HEK293 (cell line): ENCODE measurements at regions not wholly inside any gene's neighbourhood (a gene's known extent, or its start where the extent isn't known, plus 50 kb on each side); places are given as distances from the start of the nearest gene placed in this dataset.

Experiments used
- CTCF ChIA-PET: fragments of 350-600 bp; formaldehyde crosslinking; extraction: SDS; loops from one replicate; lab custom pipeline; 2021; ENCODE audit warnings: antibody characterized with exemption; lab: Yijun Ruan, JAX
- POLR2A ChIA-PET: fragments of 300-600 bp; formaldehyde crosslinking; extraction: SDS; loops from one replicate; lab custom pipeline; 2020; ENCODE audit warnings: antibody characterized with exemption, inconsistent platforms; lab: Yijun Ruan, JAX
- H3K27ac ChIP-seq: fragments of 200-500 bp; sonication (Bioruptor generic); 2 replicates; pipeline ENCODE4 v1.5.1; 2014; ENCODE audit warnings: low read depth, low read length, control low read depth, inconsistent platforms; ENCODE audit errors: extremely low read depth
- H3K36me3 ChIP-seq, 2 experiments: fragments of 200-500 bp in 1 of 2; sonication (Bioruptor generic) in 1 of 2; 1 replicate in 1 of 2; 2 replicates in 1 of 2; pipeline ENCODE4 v1.5.1; 2014 to 2017; ENCODE audit warnings: inconsistent platforms in 2 of 2, low read length in 2 of 2; ENCODE audit not compliant: control insufficient read depth in 2 of 2, insufficient read depth in 1 of 2
- H3K4me1 ChIP-seq: fragments of 200-500 bp; sonication (Bioruptor generic); 2 replicates; pipeline ENCODE4 v1.5.1; 2014; ENCODE audit warnings: mild to moderate bottlenecking, low read length, inconsistent platforms; ENCODE audit not compliant: control insufficient read depth, insufficient read depth
- H3K4me3 ChIP-seq: 2 replicates; pipeline ENCODE4 v1.5.1; 2011; ENCODE audit warnings: low read depth, mild to moderate bottlenecking, control low read depth, low read length, moderate library complexity
- H3K9me3 ChIP-seq: fragments of 200-500 bp; sonication (Bioruptor generic); 2 replicates; pipeline ENCODE4 v1.5.1; 2014; ENCODE audit warnings: low read depth, low read length, inconsistent platforms; ENCODE audit not compliant: control insufficient read depth, insufficient read depth
- GLI2 ChIP-seq: fragments of 450-650 bp; formaldehyde crosslinking; IDR thresholded peaks from 2 replicates; pipeline ENCODE4; 2017; ENCODE audit warnings: missing biosample characterization, missing genetic modification characterization, low read depth, borderline replicate concordance
- SP7 ChIP-seq: fragments of 450-650 bp; formaldehyde crosslinking; IDR thresholded peaks from 2 replicates; pipeline ENCODE4 v1.5.1; 2016; ENCODE audit warnings: missing biosample characterization, missing genetic modification characterization
- TSHZ1 ChIP-seq: fragments of 450-650 bp; formaldehyde crosslinking; IDR thresholded peaks from 2 replicates; pipeline ENCODE4 v1.5.1; 2016; ENCODE audit warnings: missing biosample characterization, missing genetic modification characterization, borderline replicate concordance
- ZBTB1 ChIP-seq: fragments of 450-650 bp; formaldehyde crosslinking; IDR thresholded peaks from 2 replicates; pipeline ENCODE4 v1.5.1; 2016; ENCODE audit warnings: missing biosample characterization, missing genetic modification characterization
- ZBTB10 ChIP-seq: fragments of 450-650 bp; formaldehyde crosslinking; IDR thresholded peaks from 2 replicates; pipeline ENCODE4 v1.5.1; 2016; ENCODE audit warnings: missing biosample characterization, missing genetic modification characterization
- ZBTB6 ChIP-seq: fragments of 450-650 bp; formaldehyde crosslinking; IDR thresholded peaks from 2 replicates; pipeline ENCODE4 v1.5.1; 2017; ENCODE audit warnings: missing biosample characterization, missing genetic modification characterization
- ZNF16 ChIP-seq: fragments of 450-650 bp; formaldehyde crosslinking; IDR thresholded peaks from 2 replicates; pipeline ENCODE4 v1.5.1; 2016; ENCODE audit warnings: low read depth, missing biosample characterization, missing genetic modification characterization
- ZNF169 ChIP-seq: fragments of 450-650 bp; formaldehyde crosslinking; IDR thresholded peaks from 2 replicates; pipeline ENCODE4 v1.5.1; 2016; ENCODE audit warnings: missing biosample characterization, missing genetic modification characterization
- ZNF223 ChIP-seq: fragments of 450-650 bp; formaldehyde crosslinking; IDR thresholded peaks from 2 replicates; pipeline ENCODE4 v1.5.1; 2016; ENCODE audit warnings: missing biosample characterization, missing genetic modification characterization
- ZNF23 ChIP-seq: fragments of 450-650 bp; formaldehyde crosslinking; IDR thresholded peaks from 2 replicates; pipeline ENCODE4 v1.5.1; 2016; ENCODE audit warnings: missing biosample characterization, missing genetic modification characterization, borderline replicate concordance
- ZNF292 ChIP-seq: fragments of 450-650 bp; formaldehyde crosslinking; IDR thresholded peaks from 2 replicates; pipeline ENCODE4 v1.5.1; 2016; ENCODE audit warnings: low read depth, missing biosample characterization, missing genetic modification characterization, borderline replicate concordance
- ZNF324 ChIP-seq: fragments of 450-650 bp; formaldehyde crosslinking; IDR thresholded peaks from 2 replicates; pipeline ENCODE4 v1.5.1; 2016; ENCODE audit warnings: missing biosample characterization, missing genetic modification characterization
- ZNF514 ChIP-seq: fragments of 450-650 bp; formaldehyde crosslinking; IDR thresholded peaks from 2 replicates; pipeline ENCODE4 v1.5.1; 2016; ENCODE audit warnings: missing biosample characterization, missing genetic modification characterization
- ZNF585B ChIP-seq: fragments of 450-650 bp; formaldehyde crosslinking; IDR thresholded peaks from 2 replicates; pipeline ENCODE4 v1.5.1; 2016; ENCODE audit warnings: missing biosample characterization, missing genetic modification characterization
- ZNF621 ChIP-seq: fragments of 450-650 bp; formaldehyde crosslinking; IDR thresholded peaks from 2 replicates; pipeline ENCODE4 v1.5.1; 2017; ENCODE audit warnings: missing biosample characterization, missing genetic modification characterization
- ZNF701 ChIP-seq: fragments of 450-650 bp; formaldehyde crosslinking; IDR thresholded peaks from 2 replicates; pipeline ENCODE4 v1.5.1; 2016; ENCODE audit warnings: missing biosample characterization, missing genetic modification characterization
- ZNF768 ChIP-seq: fragments of 450-650 bp; formaldehyde crosslinking; IDR thresholded peaks from 2 replicates; pipeline ENCODE4 v1.5.1; 2018; ENCODE audit warnings: missing biosample characterization, mild to moderate bottlenecking, missing genetic modification characterization
- ZSCAN5A ChIP-seq: fragments of 450-650 bp; formaldehyde crosslinking; IDR thresholded peaks from 2 replicates; pipeline ENCODE4 v1.5.1; 2016; ENCODE audit warnings: missing biosample characterization, missing genetic modification characterization

GRCh38 chr6:147441751-147442150, 66.7 kb upstream of the SAMD5 start:
- no peaks in the 10 kb centered on the region for H3K4me1 ChIP-seq
- CTCF ChIA-PET: interaction anchor here (0.5 kb wide), 1 partner anchor 121 kb away, joined by 4 read pairs; no protein-coding TSS in a partner anchor
- H3K9me3 ChIP-seq: no peaks in the 10 kb centered on the region
- POLR2A ChIA-PET: interaction anchor here (0.5 kb wide), 1 partner anchor 538 kb away, joined by 3 read pairs; no protein-coding TSS in a partner anchor
- H3K36me3 ChIP-seq: no peaks in the 10 kb centered on the region
- no peak overlapping the region for H3K27ac ChIP-seq
- TF ChIP-seq ZNF292 (no peak), SP7 (tag by site-specific recombination) (no peak), ZNF23 (tag by site-specific recombination) (no peak), ZBTB6 (tag by site-specific recombination) (no peak), ZNF16 (tag by site-specific recombination) (no peak), GLI2 (tag by site-specific recombination) (no peak), ZNF621 (tag by site-specific recombination) (no peak), ZNF768 (tag by site-specific recombination) (no peak), ZNF169 (tag by site-specific recombination) (no peak), ZNF701 (no peak), TSHZ1 (tag by site-specific recombination) (no peak), ZNF514 (tag by site-specific recombination) (no peak), ZNF324 (no peak), ZNF223 (no peak), ZBTB1 (tag by site-specific recombination) (no peak), ZSCAN5A (tag by site-specific recombination) (no peak), ZBTB10 (no peak), ZNF585B (tag by site-specific recombination) (no peak)
- H3K4me3 ChIP-seq: no peak overlapping the region
